Trophoblast cell (in vitro differentiated cells and primary cell): ENCODE measurements at regions not wholly inside any gene's neighbourhood (a gene's known extent, or its start where the extent isn't known, plus 50 kb on each side); places are given as distances from the start of the nearest gene placed in this dataset.
A peak's percentile ranks its signal among the peaks of the same experiment; 100 is the strongest.
"Not testable (repeated sequence)": the region's sequence is repeated elsewhere in the genome, so short reads cannot be mapped to it uniquely, and the experiment has no call there.

Experiments used
- DNase-seq, 2 donors: peaks; one replicate each; pipeline ENCODE4 v3.0.0-alpha.2; 2016
- H2AFZ ChIP-seq: 2 replicates; pipeline ENCODE4 v1.6.1; 2013; ENCODE audit warnings: low read length, moderate library complexity, mild to moderate bottlenecking; ENCODE audit not compliant: insufficient read depth, poor library complexity
- H2AK5ac ChIP-seq: 2 replicates; pipeline ENCODE4 v1.6.1; 2013; ENCODE audit warnings: mild to moderate bottlenecking, low read length
- H2BK120ac ChIP-seq: 2 replicates; pipeline ENCODE4 v1.6.1; 2013; ENCODE audit warnings: low read length, mild to moderate bottlenecking, moderate library complexity; ENCODE audit not compliant: insufficient read depth, poor library complexity
- H2BK12ac ChIP-seq: 2 replicates; pipeline ENCODE4 v1.6.1; 2013; ENCODE audit warnings: mild to moderate bottlenecking, low read length, moderate library complexity
- H2BK5ac ChIP-seq: 2 replicates; pipeline ENCODE4 v1.6.1; 2013; ENCODE audit warnings: low read length, low read depth, moderate library complexity, mild to moderate bottlenecking; ENCODE audit not compliant: poor library complexity
- H3K14ac ChIP-seq: 2 replicates; pipeline ENCODE4 v1.6.1; 2013; ENCODE audit warnings: mild to moderate bottlenecking, low read length
- H3K18ac ChIP-seq: 2 replicates; pipeline ENCODE4 v1.6.1; 2013; ENCODE audit warnings: mild to moderate bottlenecking, low read length
- H3K23ac ChIP-seq: 2 replicates; pipeline ENCODE4 v1.6.1; 2013; ENCODE audit warnings: low read length
- H3K27ac ChIP-seq: 2 replicates; pipeline ENCODE4 v1.5.1; 2013; ENCODE audit warnings: low read depth, mild to moderate bottlenecking, inconsistent platforms, low read length, moderate library complexity
- H3K27me3 ChIP-seq: 2 replicates; pipeline ENCODE4 v1.6.1; 2013; ENCODE audit warnings: inconsistent platforms, mild to moderate bottlenecking, low read length, moderate library complexity; ENCODE audit not compliant: insufficient read depth
- H3K36me3 ChIP-seq, 2 experiments: 1 replicate in 1 of 2; 2 replicates in 1 of 2; pipeline ENCODE4 v1.6.1; 2013; ENCODE audit warnings: low read length in 2 of 2, mild to moderate bottlenecking in 2 of 2, moderate library complexity in 1 of 2; ENCODE audit not compliant: insufficient read depth in 2 of 2, control insufficient read depth in 1 of 2
- H3K4ac ChIP-seq: 2 replicates; pipeline ENCODE4 v1.6.1; 2013; ENCODE audit warnings: low read depth, mild to moderate bottlenecking, low read length, moderate library complexity
- H3K4me1 ChIP-seq, 2 experiments: 1 replicate in 1 of 2; 2 replicates in 1 of 2; pipeline ENCODE4 v1.6.1; 2013; ENCODE audit warnings: low read length in 2 of 2, mild to moderate bottlenecking in 2 of 2, moderate library complexity in 1 of 2; ENCODE audit not compliant: insufficient read depth in 2 of 2, control insufficient read depth in 1 of 2
- H3K4me2 ChIP-seq: 2 replicates; pipeline ENCODE4 v1.6.1; 2013; ENCODE audit warnings: inconsistent platforms, mild to moderate bottlenecking, low read length, moderate library complexity
- H3K4me3 ChIP-seq: 2 replicates; pipeline ENCODE4 v1.5.1; 2013; ENCODE audit warnings: mild to moderate bottlenecking, low read depth, low read length, inconsistent platforms
- H3K79me1 ChIP-seq: one replicate; pipeline ENCODE4 v1.6.1; 2013; ENCODE audit warnings: low read length
- H3K79me2 ChIP-seq: 2 replicates; pipeline ENCODE4 v1.6.1; 2013; ENCODE audit warnings: low read length, mild to moderate bottlenecking; ENCODE audit not compliant: control insufficient read depth, insufficient read depth, poor library complexity
- H3K9ac ChIP-seq: 2 replicates; pipeline ENCODE4 v1.6.1; 2013; ENCODE audit warnings: mild to moderate bottlenecking, low read length
- H3K9me3 ChIP-seq: 2 replicates; pipeline ENCODE4 v1.6.1; 2013; ENCODE audit warnings: low read depth, mild to moderate bottlenecking, control low read depth, inconsistent platforms, low read length; ENCODE audit not compliant: insufficient read depth
- H4K12ac ChIP-seq: 2 replicates; pipeline ENCODE4 v1.6.1; 2013; ENCODE audit warnings: low read depth, mild to moderate bottlenecking, low read length, moderate library complexity
- H4K8ac ChIP-seq: 2 replicates; pipeline ENCODE4 v1.6.1; 2013; ENCODE audit warnings: low read depth, mild to moderate bottlenecking, low read length, moderate library complexity
- H4K91ac ChIP-seq: one replicate; pipeline ENCODE4 v1.6.1; 2013; ENCODE audit warnings: low read depth, mild to moderate bottlenecking, low read length, moderate library complexity
- WGBS: extraction: QIAGEN DNeasy Blood & Tissue Kit; methylation state at CpG from one replicate; pipeline ENCODE4 v1.1.7; 2013; ENCODE audit warnings: missing lambda C conversion rate; ENCODE audit not compliant: insufficient read length, insufficient coverage; ENCODE audit errors: extremely low coverage; 5-methylcytosine and 5-hydroxymethylcytosine counted together

DNA sequence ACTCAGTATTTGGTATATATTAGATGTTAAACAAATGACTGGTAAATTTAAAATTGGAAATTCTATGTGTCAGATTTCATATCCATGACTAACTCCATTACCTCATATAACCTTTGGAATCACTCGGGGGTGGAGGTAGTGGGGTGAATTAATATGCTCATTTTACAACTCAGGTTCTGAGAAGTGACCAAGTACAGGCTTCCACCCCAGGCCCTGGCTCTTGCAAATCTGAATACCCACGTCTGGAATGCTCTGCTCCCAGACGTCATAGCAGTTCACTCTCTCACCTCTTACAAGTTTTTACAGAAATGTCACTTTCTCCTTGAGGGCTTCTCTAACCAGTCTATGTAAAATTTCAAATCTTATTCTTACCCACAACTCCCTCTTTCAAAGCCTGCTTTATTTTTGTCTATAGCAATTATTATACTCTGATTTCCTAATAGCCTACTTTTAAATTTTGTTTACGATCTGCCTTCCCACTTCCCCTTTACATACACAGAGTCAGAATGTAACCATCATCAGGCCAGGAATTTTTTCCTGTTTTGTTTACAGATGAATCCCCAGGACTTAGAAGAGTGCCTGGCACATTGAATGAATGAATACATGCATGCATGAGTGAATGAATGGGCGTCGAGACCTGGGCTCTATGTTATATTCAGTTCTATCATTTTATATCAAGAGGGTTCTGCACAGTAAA is 134.1 kb upstream of the IFNE start:
- H3K36me3 ChIP-seq: no peaks in the 10 kb centered on the region
- no peak overlapping the region for H2AK5ac ChIP-seq
- H4K12ac ChIP-seq: no peak overlapping the region
- no peak overlapping the region for H3K18ac ChIP-seq
- no peak overlapping the region for H3K9ac ChIP-seq
- H2AFZ ChIP-seq: no peak overlapping the region
- no peak overlapping the region for H3K4me3 ChIP-seq
- no peak overlapping the region for H4K8ac ChIP-seq
- H3K4me1 ChIP-seq: peaks cover 0 to 3% of the 10 kb centered on the region in 2 experiments
- no peaks in the 10 kb centered on the region for H3K79me1 ChIP-seq
- WGBS: no CpG with 5 or more reads among the region's 6 CpGs
- H2BK12ac ChIP-seq: no peak overlapping the region
- no peaks in the 10 kb centered on the region for H3K27me3 ChIP-seq
- H3K14ac ChIP-seq: no peak overlapping the region
- DNase-seq: peak; percentile 62 to 64
- no peak overlapping the region for H2BK120ac ChIP-seq
- no peak overlapping the region for H3K4ac ChIP-seq
- H3K9me3 ChIP-seq: no peaks in the 10 kb centered on the region
- H4K91ac ChIP-seq: no peak overlapping the region
- H3K4me2 ChIP-seq: no peak overlapping the region
- no peaks in the 10 kb centered on the region for H3K79me2 ChIP-seq
- peak overlapping the region; percentile 38 for H3K27ac ChIP-seq
- no peak overlapping the region for H3K23ac ChIP-seq
- H2BK5ac ChIP-seq: no peak overlapping the region

GRCh38 chr9:21624675-21625644 is 142.8 kb upstream of the IFNE start:
- no peak overlapping the region for H2BK120ac ChIP-seq
- H2BK12ac ChIP-seq: no peak overlapping the region
- H4K91ac ChIP-seq: no peak overlapping the region
- H3K23ac ChIP-seq: no peak overlapping the region
- no peaks in the 10 kb centered on the region for H3K4me1 ChIP-seq
- H3K4me3 ChIP-seq: no peak overlapping the region
- peaks cover 2% of the 10 kb centered on the region for H3K9me3 ChIP-seq
- H2BK5ac ChIP-seq: no peak overlapping the region
- DNase-seq: no peak
- no CpG with 5 or more reads among the region's 3 CpGs for WGBS
- H4K12ac ChIP-seq: no peak overlapping the region
- no peak overlapping the region for H3K9ac ChIP-seq
- no peak overlapping the region for H3K4me2 ChIP-seq
- no peak overlapping the region for H2AK5ac ChIP-seq
- H3K36me3 ChIP-seq: no peaks in the 10 kb centered on the region
- H3K79me1 ChIP-seq: no peaks in the 10 kb centered on the region
- H3K4ac ChIP-seq: no peak overlapping the region
- no peak overlapping the region for H3K27ac ChIP-seq
- no peak overlapping the region for H3K18ac ChIP-seq
- H3K79me2 ChIP-seq: no peaks in the 10 kb centered on the region
- H2AFZ ChIP-seq: no peak overlapping the region
- no peaks in the 10 kb centered on the region for H3K27me3 ChIP-seq
- H4K8ac ChIP-seq: no peak overlapping the region
- H3K14ac ChIP-seq: no peak overlapping the region

DNA sequence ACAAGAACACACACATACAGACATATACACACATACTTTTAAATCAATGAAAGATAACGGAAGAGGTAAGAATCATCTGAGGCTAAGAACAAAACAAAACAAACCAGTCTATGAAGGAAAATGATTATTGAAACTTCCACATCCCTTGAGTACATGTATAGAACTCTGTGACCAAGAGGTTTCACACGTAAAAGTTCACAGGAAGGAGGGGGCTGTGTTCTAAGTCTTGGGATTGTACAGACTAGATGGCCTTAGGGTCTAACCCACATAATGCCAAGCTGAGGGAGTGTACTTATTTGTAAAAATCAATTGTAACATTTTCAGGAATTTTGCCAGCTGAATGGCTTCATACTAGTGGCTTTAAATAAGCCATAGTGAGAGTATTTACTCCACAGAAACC is 144.4 kb upstream of the IFNE start:
- no peak overlapping the region for H3K4me2 ChIP-seq
- WGBS: no CpG with 5 or more reads among the region's 2 CpGs
- H3K18ac ChIP-seq: no peak overlapping the region
- no peaks in the 10 kb centered on the region for H3K79me1 ChIP-seq
- no peaks in the 10 kb centered on the region for H3K27me3 ChIP-seq
- H2BK120ac ChIP-seq: no peak overlapping the region
- H3K9me3 ChIP-seq: peaks cover 2% of the 10 kb centered on the region
- H2BK5ac ChIP-seq: no peak overlapping the region
- H4K91ac ChIP-seq: no peak overlapping the region
- H3K14ac ChIP-seq: no peak overlapping the region
- H3K4me1 ChIP-seq: no peaks in the 10 kb centered on the region
- H3K79me2 ChIP-seq: no peaks in the 10 kb centered on the region
- H3K36me3 ChIP-seq: no peaks in the 10 kb centered on the region
- H3K27ac ChIP-seq: no peak overlapping the region
- H4K12ac ChIP-seq: no peak overlapping the region
- DNase-seq: peak in 1 of 2 donors; percentile 39
- H4K8ac ChIP-seq: no peak overlapping the region
- no peak overlapping the region for H2AFZ ChIP-seq
- no peak overlapping the region for H3K9ac ChIP-seq
- H2BK12ac ChIP-seq: no peak overlapping the region
- H3K23ac ChIP-seq: no peak overlapping the region
- no peak overlapping the region for H3K4ac ChIP-seq
- H2AK5ac ChIP-seq: no peak overlapping the region
- H3K4me3 ChIP-seq: no peak overlapping the region

DNA sequence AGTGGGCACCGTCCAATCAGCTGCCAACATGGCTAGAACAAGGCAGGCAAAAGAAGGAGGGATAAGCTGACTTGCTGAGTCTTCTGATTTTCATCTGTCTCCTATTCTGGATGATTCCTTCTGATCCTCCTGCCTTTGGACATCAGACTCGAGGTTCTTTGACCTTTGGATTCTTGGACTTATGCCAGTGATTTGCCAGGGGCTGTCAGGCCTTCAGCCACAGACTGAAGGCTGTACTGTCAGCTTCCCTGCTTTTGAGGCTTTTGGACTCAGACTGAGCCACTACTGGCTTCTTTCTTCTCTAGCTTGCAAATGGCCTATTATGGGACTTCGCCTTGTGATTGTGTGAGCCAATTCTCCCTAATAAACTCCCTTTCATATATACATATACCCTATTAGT is 146.8 kb upstream of the IFNE start:
- H3K79me1 ChIP-seq, H3K27me3 ChIP-seq, H3K4me2 ChIP-seq, H3K14ac ChIP-seq, H2AFZ ChIP-seq, H3K79me2 ChIP-seq, H3K27ac ChIP-seq, H3K4ac ChIP-seq, H3K18ac ChIP-seq, H2BK5ac ChIP-seq, H2AK5ac ChIP-seq, H3K4me3 ChIP-seq, H3K9ac ChIP-seq, H4K91ac ChIP-seq, H3K4me1 ChIP-seq, H3K9me3 ChIP-seq, H3K23ac ChIP-seq, H4K8ac ChIP-seq, H3K36me3 ChIP-seq, H4K12ac ChIP-seq, DNase-seq, H2BK12ac ChIP-seq, H2BK120ac ChIP-seq: not testable (repeated sequence)
- no CpG with 5 or more reads among the region's 3 CpGs for WGBS
